ENCODE measurements at regions not wholly inside any gene's neighbourhood (a gene's known extent, or its start where the extent isn't known, plus 50 kb on each side); places are given as distances from the start of the nearest gene placed in this dataset.

GRCh38 chr5:2158767-2159166, 276.0 kb upstream of the IRX4 start:
- TF ChIP-seq CTCF (IDR thresholded peaks at IDR 0.05; ENCODE audit: extremely low read depth in 1 of 2, insufficient read depth in 1 of 2, low read depth in 1 of 2, low read length in 2 of 2) (no peak), EZH2 (IDR thresholded peaks at IDR 0.05; ENCODE audit: borderline replicate concordance, low read depth, low read length, severe bottlenecking) (no peak)

Data from endothelial cell of umbilical vein (primary cell).